Endodermal cell (in vitro differentiated cells): ENCODE measurements at regions not wholly inside any gene's neighbourhood (a gene's known extent, or its start where the extent isn't known, plus 50 kb on each side); places are given as distances from the start of the nearest gene placed in this dataset.
A peak's percentile ranks its signal among the peaks of the same experiment; 100 is the strongest.

Experiments
- DNase-seq: peaks from one replicate; pipeline ENCODE4 v3.0.0-alpha.2; 2017
- H3K27ac ChIP-seq: 2 replicates; pipeline ENCODE4 v1.5.1; 2013; ENCODE audit warnings: mild to moderate bottlenecking, low read depth, low read length, moderate library complexity
- H3K27me3 ChIP-seq: 2 replicates; pipeline ENCODE4 v1.6.1; 2013; ENCODE audit warnings: mild to moderate bottlenecking, low read length, moderate library complexity; ENCODE audit not compliant: insufficient read depth, control insufficient read depth, poor library complexity, severe bottlenecking
- H3K36me3 ChIP-seq: 2 replicates; pipeline ENCODE4 v1.7.0; 2013; ENCODE audit warnings: mild to moderate bottlenecking, low read length, moderate library complexity; ENCODE audit not compliant: control insufficient read depth, insufficient read depth
- H3K4me1 ChIP-seq: one replicate; pipeline ENCODE4 v1.7.0; 2013; ENCODE audit warnings: low read length; ENCODE audit not compliant: control insufficient read depth, insufficient read depth
- H3K4me3 ChIP-seq: 2 replicates; pipeline ENCODE4 v1.5.1; 2013; ENCODE audit warnings: mild to moderate bottlenecking, low read length, moderate library complexity
- H3K9ac ChIP-seq: 2 replicates; pipeline ENCODE4 v1.6.1; 2013; ENCODE audit warnings: mild to moderate bottlenecking, low read length, moderate library complexity; ENCODE audit not compliant: poor library complexity, severe bottlenecking; ENCODE audit errors: extremely low read depth
- H3K9me3 ChIP-seq: 2 replicates; pipeline ENCODE4 v1.6.1; 2013; ENCODE audit warnings: mild to moderate bottlenecking, low read length, moderate library complexity; ENCODE audit not compliant: control insufficient read depth
- H3K27ac Mint-ChIP-seq: 2 replicates; pipeline ENCODE4 v1.8.0; 2020; ENCODE audit warnings: mixed read lengths
- H3K27me3 Mint-ChIP-seq: 2 replicates; pipeline ENCODE4 v1.8.0; 2021; ENCODE audit warnings: mild to moderate bottlenecking, mixed read lengths; ENCODE audit not compliant: insufficient read depth
- H3K36me3 Mint-ChIP-seq: 2 replicates; pipeline ENCODE4 v1.8.0; 2020; ENCODE audit warnings: low read depth, mixed read lengths
- H3K4me1 Mint-ChIP-seq: 2 replicates; pipeline ENCODE4 v1.8.0; 2020; ENCODE audit warnings: mixed read lengths
- H3K4me3 Mint-ChIP-seq: 2 replicates; pipeline ENCODE4 v1.8.0; 2020; ENCODE audit warnings: mild to moderate bottlenecking, moderate library complexity, mixed read lengths
- H3K9me3 Mint-ChIP-seq: 2 replicates; pipeline ENCODE4 v1.8.0; 2020; ENCODE audit warnings: mild to moderate bottlenecking, mixed read lengths
- CTCF ChIP-seq: fragments of 200-600 bp; sonication (generic); conservative IDR thresholded peaks from 2 replicates; pipeline ENCODE4 v1.5.0; 2021; ENCODE audit warnings: antibody characterized with exemption, mild to moderate bottlenecking
- WGBS, 2 experiments: methylation state at CpG; one replicate each; pipeline versions ENCODE4 v1.1.5 to v1.1.7; 2013; ENCODE audit warnings: missing lambda C conversion rate in 2 of 2, mixed read lengths in 1 of 2; ENCODE audit not compliant: insufficient coverage in 1 of 2, insufficient read length in 1 of 2; 5-methylcytosine and 5-hydroxymethylcytosine counted together

- no peaks in the 10 kb centered on the region for H3K27me3 Mint-ChIP-seq
These were observed 225.3 kb upstream of the HDAC4 start for GRCh38 chr2:239625971-239626734.

GRCh38 chr2:239625156-239625845 is 224.5 kb upstream of the HDAC4 start:
- no peak overlapping the region for H3K4me3 Mint-ChIP-seq
- Histone ChIP-seq H3K36me3 (no peaks in the 10 kb centered on the region), H3K9ac (no peak overlapping the region), H3K27me3 (no peaks in the 10 kb centered on the region), H3K27ac (no peak overlapping the region), H3K4me1 (no peaks in the 10 kb centered on the region), H3K9me3 (no peaks in the 10 kb centered on the region), H3K4me3 (no peak overlapping the region)
- no peak for TF ChIP-seq CTCF
- H3K36me3 Mint-ChIP-seq, result no peaks in the 10 kb centered on the region
- no peak for DNase-seq
- no peaks in the 10 kb centered on the region for H3K4me1 Mint-ChIP-seq
- H3K27me3 Mint-ChIP-seq, result no peaks in the 10 kb centered on the region
- no peak overlapping the region for H3K27ac Mint-ChIP-seq
- WGBS, 2 experiments, result 88 to 94% methylated on average over 9 to 17 of the region's 17 CpGs
- no peaks in the 10 kb centered on the region for H3K9me3 Mint-ChIP-seq

More at GRCh38 chr2:239625971-239626734, 225.3 kb upstream of the HDAC4 start:
- WGBS, 2 experiments, result 83 to 92% methylated on average over 1 to 8 of the region's 8 CpGs
- Mint-ChIP-seq H3K4me3 (no peak overlapping the region), H3K9me3 (no peaks in the 10 kb centered on the region), H3K27ac (no peak overlapping the region), H3K36me3 (no peaks in the 10 kb centered on the region), H3K4me1 (no peaks in the 10 kb centered on the region)
- H3K4me1 ChIP-seq, result no peaks in the 10 kb centered on the region
- no peaks in the 10 kb centered on the region for H3K36me3 ChIP-seq
- no peak overlapping the region for H3K4me3 ChIP-seq
- H3K27ac ChIP-seq, result no peak overlapping the region
- no peaks in the 10 kb centered on the region for H3K27me3 ChIP-seq
- H3K9me3 ChIP-seq, result no peaks in the 10 kb centered on the region
- no peak for TF ChIP-seq CTCF
- no peak overlapping the region for H3K9ac ChIP-seq
- no peak for DNase-seq

- Mint-ChIP-seq H3K9me3 (peaks cover 12% of the 10 kb centered on the region), H3K36me3 (no peaks in the 10 kb centered on the region)
- H3K4me3 ChIP-seq, result no peak overlapping the region
These were observed 220.8 kb upstream of the HDAC4 start for GRCh38 chr2:239621611-239622010.

More at GRCh38 chr2:239621611-239622010, 220.8 kb upstream of the HDAC4 start:
- 94 to 95% methylated on average over 6 to 8 of the region's 8 CpGs for WGBS, 2 experiments
- H3K4me1 Mint-ChIP-seq, result no peaks in the 10 kb centered on the region
- no peaks in the 10 kb centered on the region for H3K4me1 ChIP-seq
- no peak for TF ChIP-seq CTCF
- peak; percentile 22 for DNase-seq
- peaks cover 2% of the 10 kb centered on the region for H3K9me3 ChIP-seq
- no peak overlapping the region for H3K4me3 Mint-ChIP-seq
- no peaks in the 10 kb centered on the region for H3K27me3 Mint-ChIP-seq
- H3K36me3 ChIP-seq, result no peaks in the 10 kb centered on the region
- no peaks in the 10 kb centered on the region for H3K27me3 ChIP-seq
- no peak overlapping the region for H3K27ac ChIP-seq
- H3K9ac ChIP-seq, result no peak overlapping the region
- H3K27ac Mint-ChIP-seq, result no peak overlapping the region
